Activated CD4-positive, alpha-beta memory T cell treated with anti-CD3 and anti-CD28 coated beads, Interleukin-2, amount 10 ng/mL, durations not matched to agents 7 days and 5 days (primary cell): ENCODE measurements at regions not wholly inside any gene's neighbourhood (a gene's known extent, or its start where the extent isn't known, plus 50 kb on each side); places are given as distances from the start of the nearest gene placed in this dataset.
A peak's percentile ranks its signal among the peaks of the same experiment; 100 is the strongest.

ENCODE experiments used
- CTCF ChIA-PET: fragments of 350-600 bp; sonication (Branson Sonifier 250); formaldehyde crosslinking; loops from one replicate; lab custom pipeline; 2021; ENCODE audit warnings: antibody characterized with exemption, inconsistent platforms; lab: Charles Lee
- POLR2A ChIA-PET: fragments of 350-600 bp; sonication (Branson Sonifier 250); formaldehyde crosslinking; loops from one replicate; lab custom pipeline; 2021; ENCODE audit warnings: antibody characterized with exemption; lab: Charles Lee
- DNase-seq: peaks from one replicate; pipeline ENCODE4 v3.0.0-alpha.2; 2020
- H3K27ac Mint-ChIP-seq: one replicate; pipeline ENCODE4 v1.8.0; 2021; ENCODE audit warnings: mild to moderate bottlenecking, mixed read lengths
- H3K27me3 Mint-ChIP-seq: one replicate; pipeline ENCODE4 v1.8.0; 2021; ENCODE audit warnings: mixed read lengths
- H3K36me3 Mint-ChIP-seq: one replicate; pipeline ENCODE4 v1.8.0; 2021; ENCODE audit warnings: low read depth, mixed read lengths
- H3K4me1 Mint-ChIP-seq: one replicate; pipeline ENCODE4 v1.8.0; 2021; ENCODE audit warnings: mixed read lengths
- H3K4me3 Mint-ChIP-seq: one replicate; pipeline ENCODE4 v1.8.0; 2021; ENCODE audit warnings: mild to moderate bottlenecking, mixed read lengths
- H3K9me3 Mint-ChIP-seq: one replicate; pipeline ENCODE4 v1.8.0; 2021; ENCODE audit warnings: mixed read lengths

DNA sequence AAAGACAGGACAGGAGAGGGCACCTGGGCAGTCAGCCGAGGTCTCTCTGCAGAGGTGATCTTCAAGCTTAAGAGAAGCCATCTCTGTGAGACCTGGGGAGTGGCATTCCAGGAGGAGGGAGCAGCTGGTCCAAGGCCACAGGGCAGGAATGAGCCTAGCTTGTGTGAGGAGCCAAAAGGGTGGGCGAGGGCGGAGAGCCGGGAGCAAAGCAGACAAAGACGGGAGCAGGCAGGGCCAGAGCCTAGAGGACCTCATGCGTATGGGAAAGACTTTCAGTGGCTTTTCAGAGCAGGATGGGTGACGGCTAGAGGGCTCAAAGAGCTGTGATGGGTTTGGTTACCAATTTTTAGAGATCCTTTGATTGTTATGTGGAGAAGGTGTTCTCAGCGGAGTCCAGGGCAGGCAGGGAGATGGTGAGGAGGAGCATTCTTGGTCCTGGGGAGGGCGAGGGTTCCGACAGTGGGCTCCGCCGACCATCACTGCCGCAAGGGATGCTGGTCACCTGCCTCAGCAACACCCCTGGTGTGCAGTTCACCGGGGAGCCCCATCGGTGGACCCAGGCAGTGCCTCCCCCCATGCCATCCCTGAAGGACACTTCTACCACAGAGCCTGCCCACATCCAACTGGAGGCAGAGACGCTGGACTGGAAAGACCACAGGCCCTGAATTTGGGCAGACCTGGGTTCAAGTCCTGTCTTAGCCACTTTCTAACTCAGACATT lies 122.9 kb upstream of the IRF2BP2 start:
- H3K27ac Mint-ChIP-seq = no peak overlapping the region
- H3K27me3 Mint-ChIP-seq = no peaks in the 10 kb centered on the region
- DNase-seq = no peak
- H3K4me1 Mint-ChIP-seq = peaks cover 49% of the 10 kb centered on the region
- ChIA-PET POLR2A (interaction anchor here (1.5 to 2.8 kb wide), 2 partner anchors 9 to 279 kb away, joined by 7 to 10 read pairs; no protein-coding TSS in a partner anchor), CTCF (interaction anchor here (0.6 to 1.8 kb wide), 2 partner anchors 9 to 120 kb away, joined by 3 to 6 read pairs; no protein-coding TSS in a partner anchor)
- no peaks in the 10 kb centered on the region for H3K9me3 Mint-ChIP-seq
- peaks cover 21% of the 10 kb centered on the region for H3K36me3 Mint-ChIP-seq
- no peak overlapping the region for H3K4me3 Mint-ChIP-seq

DNA sequence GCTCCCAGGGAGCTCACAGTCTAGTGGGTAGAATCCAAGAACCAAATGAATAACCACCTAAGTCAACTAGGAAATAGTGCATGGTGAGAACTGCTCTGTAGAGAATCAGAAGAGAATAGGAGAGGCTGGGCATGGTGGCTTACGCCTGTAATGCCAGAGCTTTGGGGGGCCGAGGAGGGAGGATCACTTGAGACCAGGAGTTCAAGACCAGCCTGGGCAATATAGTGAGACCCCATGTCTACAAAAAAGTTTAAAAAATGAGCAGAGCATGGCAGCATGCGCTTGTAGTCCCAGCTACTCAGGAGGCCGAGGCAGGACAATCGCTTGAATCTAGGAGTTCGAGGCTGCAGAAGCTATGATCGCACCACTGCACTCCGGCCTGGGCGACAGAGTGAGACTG lies 122.3 kb upstream of the IRF2BP2 start:
- DNase-seq = no peak
- Mint-ChIP-seq H3K27me3 (no peaks in the 10 kb centered on the region), H3K9me3 (no peaks in the 10 kb centered on the region), H3K36me3 (peaks cover 23% of the 10 kb centered on the region), H3K4me3 (no peak overlapping the region), H3K27ac (peak overlapping the region; percentile 92), H3K4me1 (peaks cover 55% of the 10 kb centered on the region)
- POLR2A ChIA-PET = interaction anchor here (1.5 to 2.8 kb wide), 3 partner anchors 8 to 279 kb away, joined by 7 to 11 read pairs (median 10); no protein-coding TSS in a partner anchor
- CTCF ChIA-PET = interaction anchor here (1.8 kb wide), 1 partner anchor 8 kb away, joined by 6 read pairs; no protein-coding TSS in a partner anchor

DNA sequence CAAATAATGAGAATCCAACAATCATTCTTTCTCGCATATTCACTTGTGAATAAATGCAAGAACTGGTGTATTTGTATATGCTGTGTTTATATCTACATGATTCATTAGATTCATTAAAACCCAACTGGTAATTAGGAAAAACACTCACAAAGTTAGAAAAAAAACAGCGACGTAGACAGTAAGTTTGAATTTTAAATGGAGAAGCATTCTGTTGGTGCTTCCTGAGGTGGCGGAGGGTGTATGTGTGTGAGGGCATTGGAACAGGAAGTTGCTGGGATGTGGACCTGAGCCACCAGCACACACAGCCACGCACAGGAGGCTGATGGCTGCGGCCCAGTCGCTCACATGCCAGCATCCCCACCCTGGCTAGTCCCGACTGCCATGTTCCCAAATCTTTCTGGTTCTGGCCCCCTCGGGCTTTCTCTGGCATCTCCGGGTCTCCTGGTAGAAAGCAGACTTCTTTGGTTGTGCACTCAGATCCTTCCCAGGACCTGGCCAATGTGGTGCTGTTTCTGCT lies 121.6 kb upstream of the IRF2BP2 start:
- Mint-ChIP-seq H3K27ac (peak overlapping the region; percentile 92), H3K27me3 (no peaks in the 10 kb centered on the region), H3K9me3 (no peaks in the 10 kb centered on the region), H3K4me1 (peaks cover 61% of the 10 kb centered on the region), H3K36me3 (peaks cover 26% of the 10 kb centered on the region), H3K4me3 (no peak overlapping the region)
- peak; percentile 52 for DNase-seq
- CTCF ChIA-PET = interaction anchor here (1.0 to 1.3 kb wide), 2 partner anchors 120 to 131 kb away, joined by 5 to 6 read pairs; no protein-coding TSS in a partner anchor
- POLR2A ChIA-PET = interaction anchor here (1.1 to 2.8 kb wide), 7 partner anchors 8 to 280 kb away, joined by 3 to 24 read pairs (median 8); partner anchors contain the start of gene IRF2BP2

DNA sequence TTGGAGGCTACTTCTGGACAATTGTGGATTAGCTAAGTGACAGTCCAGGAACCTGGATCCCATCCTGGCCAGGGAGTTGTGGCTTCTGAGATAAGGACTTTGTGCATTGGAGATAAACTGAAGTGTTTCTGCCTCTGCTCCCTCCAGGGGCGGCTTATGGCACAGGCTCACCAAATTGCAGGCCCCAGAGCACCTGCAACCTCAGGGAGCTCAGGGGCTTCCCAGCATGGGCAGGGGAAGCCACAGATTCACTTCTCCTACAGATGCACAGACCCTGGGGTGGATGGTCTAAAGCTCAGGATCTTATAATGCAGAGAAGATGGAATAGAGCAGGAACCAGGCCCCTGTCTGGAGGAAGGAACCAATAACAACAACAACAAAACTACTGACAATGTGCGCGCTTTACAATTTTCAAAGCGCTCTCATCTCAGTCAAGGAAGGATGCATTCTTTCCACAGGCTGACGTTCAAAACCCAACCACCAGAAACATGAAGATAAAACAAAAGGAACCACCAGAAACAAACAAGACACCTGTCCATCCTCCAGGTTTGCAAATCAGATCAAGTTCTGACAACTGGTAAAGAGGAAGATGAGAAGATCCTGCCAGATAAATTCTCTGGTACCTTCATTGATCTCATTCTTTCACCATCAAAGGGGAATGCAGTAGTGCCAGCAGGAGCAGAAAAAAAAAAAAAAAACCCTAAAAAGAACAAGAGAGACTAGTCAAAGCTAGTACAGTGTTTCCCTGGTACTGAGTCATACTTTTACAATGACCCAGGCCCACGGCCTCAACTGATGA lies 121.0 kb upstream of the IRF2BP2 start:
- no peaks in the 10 kb centered on the region for H3K27me3 Mint-ChIP-seq

DNA sequence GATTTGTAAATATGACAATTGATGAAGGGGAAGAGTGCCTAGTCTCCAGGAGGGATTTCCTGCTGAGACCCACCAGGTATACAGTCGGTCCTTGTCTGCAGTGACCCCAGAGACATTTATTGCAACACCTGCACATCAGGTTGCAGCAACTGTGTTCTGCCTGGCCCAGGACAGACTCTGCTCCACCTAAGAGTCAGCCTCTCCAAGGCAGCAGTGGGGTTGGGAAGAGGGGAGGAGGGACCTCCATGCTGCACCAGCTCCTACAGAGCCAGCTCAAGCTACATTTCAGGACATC lies 120.4 kb upstream of the IRF2BP2 start:
- Mint-ChIP-seq H3K4me1 (peaks cover 73% of the 10 kb centered on the region), H3K27ac (peak overlapping the region; percentile 92), H3K9me3 (no peaks in the 10 kb centered on the region), H3K36me3 (peaks cover 29% of the 10 kb centered on the region), H3K4me3 (no peak overlapping the region), H3K27me3 (no peaks in the 10 kb centered on the region)
- POLR2A ChIA-PET = interaction anchor here (0.8 to 2.8 kb wide), 9 partner anchors 8 to 281 kb away, joined by 3 to 24 read pairs (median 6); partner anchors contain the start of gene IRF2BP2
- CTCF ChIA-PET = interaction anchor here (1.3 kb wide), 1 partner anchor 130 kb away, joined by 5 read pairs; no protein-coding TSS in a partner anchor
- DNase-seq = no peak

More for the DNA sequence above, 121.0 kb upstream of the IRF2BP2 start:
- ChIA-PET POLR2A (interaction anchor here (0.8 to 2.8 kb wide), 10 partner anchors 9 to 281 kb away, joined by 3 to 24 read pairs (median 5); partner anchors contain the start of gene IRF2BP2), CTCF (interaction anchor here (1.0 to 1.3 kb wide), 2 partner anchors 119 to 130 kb away, joined by 5 to 6 read pairs; no protein-coding TSS in a partner anchor)
- peak; percentile 59 for DNase-seq
- peaks cover 26% of the 10 kb centered on the region for H3K36me3 Mint-ChIP-seq
- no peaks in the 10 kb centered on the region for H3K9me3 Mint-ChIP-seq
- peak overlapping the region; percentile 92 for H3K27ac Mint-ChIP-seq
- H3K4me3 Mint-ChIP-seq = peak overlapping the region; percentile 38
- peaks cover 68% of the 10 kb centered on the region for H3K4me1 Mint-ChIP-seq

DNA sequence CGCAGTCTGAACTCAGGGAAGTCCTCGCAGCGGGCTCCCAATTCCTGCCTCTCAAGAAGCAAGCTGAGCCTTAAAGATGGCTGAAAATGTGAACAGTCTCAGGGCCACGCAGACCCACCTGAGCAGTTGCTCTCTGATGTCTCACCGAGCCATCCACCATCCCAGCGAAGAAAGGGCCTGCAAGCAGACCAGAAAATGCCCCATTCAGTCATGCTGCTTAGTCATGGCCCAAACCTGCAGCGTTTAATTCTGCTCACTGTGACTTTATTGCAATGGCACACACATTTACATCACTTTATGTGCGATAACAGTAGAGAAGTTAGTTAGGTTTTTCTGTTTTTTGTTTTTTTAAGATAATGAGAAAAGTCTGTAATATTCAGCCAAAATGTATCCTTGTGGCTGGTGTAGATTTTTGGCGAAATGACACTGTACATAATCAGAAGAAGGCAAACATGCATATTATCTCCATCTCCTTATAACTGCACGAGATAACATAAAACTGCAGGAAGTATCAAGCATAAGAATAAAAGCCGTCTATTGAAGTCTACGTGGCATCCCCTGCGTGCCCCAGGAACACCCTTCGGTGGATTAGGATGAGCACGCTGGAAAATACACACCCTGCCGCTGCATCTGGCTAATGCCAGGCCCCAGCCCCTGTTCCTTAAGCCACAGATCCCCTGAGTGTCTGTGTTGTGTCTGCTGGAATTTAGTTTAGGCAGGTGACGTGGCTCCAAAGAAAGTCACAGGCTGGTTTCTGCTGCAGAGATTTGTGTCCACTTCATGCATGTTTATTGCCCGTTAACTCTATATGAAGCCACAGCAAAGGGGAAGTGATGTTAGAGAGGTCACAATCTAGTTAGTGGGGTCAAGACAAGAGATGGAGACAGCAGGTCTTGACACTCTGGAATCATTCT lies 119.8 kb upstream of the IRF2BP2 start:
- Mint-ChIP-seq H3K4me3 (no peak overlapping the region), H3K4me1 (peaks cover 79% of the 10 kb centered on the region), H3K27me3 (no peaks in the 10 kb centered on the region), H3K9me3 (no peaks in the 10 kb centered on the region), H3K36me3 (peaks cover 29% of the 10 kb centered on the region), H3K27ac (peak overlapping the region; percentile 92)
- POLR2A ChIA-PET = interaction anchor here (0.8 to 2.8 kb wide), 6 partner anchors 8 to 282 kb away, joined by 3 to 24 read pairs (median 5); partner anchors contain the start of gene IRF2BP2
- DNase-seq = no peak
- CTCF ChIA-PET = no interaction called here

DNA sequence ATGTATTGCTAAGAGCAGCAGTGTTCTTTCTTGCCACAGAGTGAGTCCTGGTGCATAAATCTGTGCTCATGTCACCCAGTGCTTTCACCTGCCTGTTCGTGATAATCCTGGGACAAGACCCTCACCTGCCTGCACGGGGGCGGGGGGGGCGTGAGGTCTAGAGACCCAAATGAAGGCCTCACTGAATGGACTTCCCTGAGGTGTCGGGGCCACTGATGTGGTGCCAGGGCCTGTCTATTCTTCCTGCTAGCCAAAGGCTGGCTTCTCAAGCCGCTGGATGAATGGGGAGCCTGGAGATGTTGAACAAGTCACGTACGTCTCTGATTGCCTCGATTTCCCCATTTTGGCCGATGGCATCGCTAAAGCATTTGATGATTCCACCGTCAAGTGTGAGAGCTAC lies 118.8 kb upstream of the IRF2BP2 start:
- no peak overlapping the region for H3K4me3 Mint-ChIP-seq
- H3K36me3 Mint-ChIP-seq = peaks cover 29% of the 10 kb centered on the region
- H3K27me3 Mint-ChIP-seq = no peaks in the 10 kb centered on the region

DNA sequence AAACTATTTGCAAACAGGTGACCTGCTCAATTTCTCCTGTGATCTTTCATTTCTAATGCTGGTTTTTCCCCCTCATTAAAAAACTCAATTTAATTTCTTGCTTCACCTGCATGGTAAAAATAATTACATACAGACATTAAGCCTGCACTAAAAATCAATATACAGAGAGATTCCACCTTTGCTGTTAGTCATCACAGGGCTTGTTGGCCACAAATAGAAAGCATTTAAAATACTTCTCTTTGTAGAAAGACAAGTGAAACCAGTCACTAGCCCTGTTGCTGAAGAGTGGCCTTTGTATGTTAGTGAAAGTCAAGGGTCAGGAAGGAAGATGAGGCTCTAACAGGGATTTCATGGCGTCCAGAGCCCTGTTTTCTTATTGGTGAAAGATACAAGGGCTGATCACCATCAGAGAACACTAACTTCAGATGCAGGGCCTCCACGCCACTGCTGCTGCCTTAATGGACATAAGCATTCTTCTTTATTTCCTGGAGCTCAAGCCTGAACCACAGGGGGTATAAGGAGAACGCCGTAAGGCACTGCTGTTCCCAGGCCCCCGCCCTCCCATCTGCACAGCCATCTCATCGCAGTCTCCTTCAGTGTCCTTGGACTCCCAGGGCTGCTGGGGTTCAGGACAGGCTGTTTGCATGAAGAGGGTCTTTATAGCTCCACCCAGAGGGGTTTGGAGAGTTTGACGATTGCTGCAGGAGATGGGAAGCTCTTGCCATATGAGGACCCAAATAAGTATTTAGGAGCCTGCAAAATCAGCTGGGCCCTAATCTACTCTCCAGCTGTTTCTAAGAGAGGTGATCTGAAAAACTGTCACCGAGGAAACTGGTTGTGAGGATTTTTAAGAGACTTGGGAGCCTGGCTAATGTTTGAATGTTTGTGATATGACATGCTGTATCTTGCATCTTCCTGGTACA lies 117.3 kb upstream of the IRF2BP2 start:
- DNase-seq = no peak
- ChIA-PET POLR2A (interaction anchor here (1.7 to 5.9 kb wide), 4 partner anchors 116 to 285 kb away, joined by 4 to 180 read pairs (median 18); partner anchors contain the start of gene IRF2BP2), CTCF (interaction anchor here (1.2 to 1.3 kb wide), 2 partner anchors 41 to 240 kb away, joined by 4 read pairs; no protein-coding TSS in a partner anchor)
- Mint-ChIP-seq H3K36me3 (peaks cover 28% of the 10 kb centered on the region), H3K27me3 (no peaks in the 10 kb centered on the region), H3K9me3 (no peaks in the 10 kb centered on the region), H3K4me1 (peaks cover 99% of the 10 kb centered on the region), H3K4me3 (peak overlapping the region; percentile 76), H3K27ac (peak overlapping the region; percentile 89)

More for the DNA sequence above, 118.8 kb upstream of the IRF2BP2 start:
- ChIA-PET POLR2A (interaction anchor here (1.1 to 5.9 kb wide), 3 partner anchors 44 to 128 kb away, joined by 3 to 180 read pairs (median 4); partner anchors contain the start of gene IRF2BP2), CTCF (interaction anchor here (1.2 kb wide), 1 partner anchor 40 kb away, joined by 4 read pairs; no protein-coding TSS in a partner anchor)
- Mint-ChIP-seq H3K4me1 (peaks cover 90% of the 10 kb centered on the region), H3K9me3 (no peaks in the 10 kb centered on the region), H3K27ac (peak overlapping the region; percentile 92)
- no peak for DNase-seq

DNA sequence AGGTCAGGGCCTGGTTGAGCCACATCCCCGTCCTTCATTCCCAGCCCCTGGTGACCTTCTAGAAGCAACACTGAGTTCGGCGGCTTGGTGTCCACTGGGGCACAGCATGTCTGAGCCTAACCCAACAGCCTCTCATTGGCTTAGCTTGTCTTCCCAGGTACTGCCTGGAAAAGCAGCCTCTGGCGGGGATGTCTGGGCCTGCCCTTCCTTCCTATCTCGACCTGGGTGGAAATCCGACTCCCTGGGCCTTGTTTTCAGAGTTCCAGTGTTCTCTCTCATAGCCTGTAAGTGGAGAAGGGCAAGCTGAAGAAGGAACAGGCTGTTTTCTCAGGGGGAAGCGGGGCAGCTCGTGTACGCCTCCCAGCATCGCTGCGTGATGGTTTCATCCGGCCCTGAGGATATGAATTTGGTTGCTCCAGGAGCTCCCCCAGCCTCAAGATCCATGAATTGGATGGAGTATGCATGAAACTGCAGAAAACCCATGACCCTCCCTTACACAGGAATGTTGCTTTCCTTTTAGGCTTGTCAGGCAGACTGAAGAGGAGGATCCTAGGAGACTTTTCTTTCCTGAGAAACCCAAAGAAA lies 116.5 kb upstream of the IRF2BP2 start:
- DNase-seq = no peak
- POLR2A ChIA-PET = interaction anchor here (1.1 to 5.9 kb wide), 11 partner anchors 46 to 286 kb away, joined by 3 to 180 read pairs (median 23); partner anchors contain the start of gene IRF2BP2
- H3K4me3 Mint-ChIP-seq = peak overlapping the region; percentile 76

More for the DNA sequence above, 116.5 kb upstream of the IRF2BP2 start:
- Mint-ChIP-seq H3K9me3 (no peaks in the 10 kb centered on the region), H3K27ac (peak overlapping the region; percentile 89), H3K36me3 (peaks cover 24% of the 10 kb centered on the region), H3K4me1 (peaks cover 95% of the 10 kb centered on the region), H3K27me3 (no peaks in the 10 kb centered on the region)
- CTCF ChIA-PET = no interaction called here
